ENCODE measurements at regions not wholly inside any gene's neighbourhood (a gene's known extent, or its start where the extent isn't known, plus 50 kb on each side); places are given as distances from the start of the nearest gene placed in this dataset.

- no peak overlapping the region for H3K4me2 ChIP-seq (ENCODE audit: extremely low read depth, insufficient read depth, low read length)
- no peak overlapping the region for H3K4me3 ChIP-seq (replicated peaks in 1 of 4; ENCODE audit: control extremely low read depth in 1 of 4, insufficient read depth in 1 of 4, low read depth in 3 of 4, low read length in 4 of 4)
- no peaks in the 10 kb centered on the region for H3K4me1 ChIP-seq (ENCODE audit: control insufficient read depth, extremely low read depth, insufficient read depth, low read length)
- no peak for TF ChIP-seq EZH2 (IDR thresholded peaks at IDR 0.05; ENCODE audit: low read length, missing control alignments)
- TF ChIP-seq, protein P1, sequence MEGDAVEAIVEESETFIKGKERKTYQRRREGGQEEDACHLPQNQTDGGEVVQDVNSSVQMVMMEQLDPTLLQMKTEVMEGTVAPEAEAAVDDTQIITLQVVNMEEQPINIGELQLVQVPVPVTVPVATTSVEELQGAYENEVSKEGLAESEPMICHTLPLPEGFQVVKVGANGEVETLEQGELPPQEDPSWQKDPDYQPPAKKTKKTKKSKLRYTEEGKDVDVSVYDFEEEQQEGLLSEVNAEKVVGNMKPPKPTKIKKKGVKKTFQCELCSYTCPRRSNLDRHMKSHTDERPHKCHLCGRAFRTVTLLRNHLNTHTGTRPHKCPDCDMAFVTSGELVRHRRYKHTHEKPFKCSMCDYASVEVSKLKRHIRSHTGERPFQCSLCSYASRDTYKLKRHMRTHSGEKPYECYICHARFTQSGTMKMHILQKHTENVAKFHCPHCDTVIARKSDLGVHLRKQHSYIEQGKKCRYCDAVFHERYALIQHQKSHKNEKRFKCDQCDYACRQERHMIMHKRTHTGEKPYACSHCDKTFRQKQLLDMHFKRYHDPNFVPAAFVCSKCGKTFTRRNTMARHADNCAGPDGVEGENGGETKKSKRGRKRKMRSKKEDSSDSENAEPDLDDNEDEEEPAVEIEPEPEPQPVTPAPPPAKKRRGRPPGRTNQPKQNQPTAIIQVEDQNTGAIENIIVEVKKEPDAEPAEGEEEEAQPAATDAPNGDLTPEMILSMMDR (conservative IDR thresholded peaks at IDR 0.05 in 1 of 2, IDR thresholded peaks at IDR 0.05 in 1 of 2; ENCODE audit: low read depth in 1 of 2, low read length in 2 of 2): no peak
- H3K9me3 ChIP-seq (ENCODE audit: control insufficient read depth, insufficient read depth, low read depth, low read length): no peaks in the 10 kb centered on the region
- no peaks in the 10 kb centered on the region for H3K27me3 ChIP-seq (ENCODE audit: control insufficient read depth, insufficient read depth, low read length)
- no peak overlapping the region for H3K9ac ChIP-seq (ENCODE audit: insufficient read depth, low read length)
- H3K36me3 ChIP-seq (ENCODE audit: control insufficient read depth, insufficient read depth, low read length): no peaks in the 10 kb centered on the region
- no peaks in the 10 kb centered on the region for H4K20me1 ChIP-seq (ENCODE audit: control insufficient read depth, extremely low read depth, insufficient read depth, low read length)
- H3K27ac ChIP-seq (ENCODE audit: insufficient read depth, low read length): no peak overlapping the region
- H2AFZ ChIP-seq (ENCODE audit: low read length): no peak overlapping the region
- no peak for DNase-seq (ENCODE audit: low read depth in 2 of 2)
- H3K79me2 ChIP-seq (ENCODE audit: control insufficient read depth, insufficient read depth, low read length): no peaks in the 10 kb centered on the region
Measured at GRCh38 chr2:204081487-204082425, 145.2 kb downstream of the ICOS start.

GRCh38 chr2:204086167-204086566 lies 149.6 kb downstream of the ICOS start:
- no peaks in the 10 kb centered on the region for H3K36me3 ChIP-seq (ENCODE audit: control insufficient read depth, insufficient read depth, low read length)
- TF ChIP-seq, protein P1 (conservative IDR thresholded peaks at IDR 0.05 in 1 of 2, IDR thresholded peaks at IDR 0.05 in 1 of 2; ENCODE audit: low read depth in 1 of 2, low read length in 2 of 2): no peak
- TF ChIP-seq EZH2 (IDR thresholded peaks at IDR 0.05; ENCODE audit: low read length, missing control alignments): no peak
- H3K9me3 ChIP-seq (ENCODE audit: control insufficient read depth, insufficient read depth, low read depth, low read length): no peaks in the 10 kb centered on the region
- H4K20me1 ChIP-seq (ENCODE audit: control insufficient read depth, extremely low read depth, insufficient read depth, low read length): no peaks in the 10 kb centered on the region
- H3K9ac ChIP-seq (ENCODE audit: insufficient read depth, low read length): no peak overlapping the region
- no peak for DNase-seq (ENCODE audit: low read depth in 2 of 2)
- no peak overlapping the region for H3K4me3 ChIP-seq (replicated peaks in 1 of 4; ENCODE audit: control extremely low read depth in 1 of 4, insufficient read depth in 1 of 4, low read depth in 3 of 4, low read length in 4 of 4)
- H2AFZ ChIP-seq (ENCODE audit: low read length): no peak overlapping the region
- H3K79me2 ChIP-seq (ENCODE audit: control insufficient read depth, insufficient read depth, low read length): no peaks in the 10 kb centered on the region
- H3K4me2 ChIP-seq (ENCODE audit: extremely low read depth, insufficient read depth, low read length): no peak overlapping the region
- no peak overlapping the region for H3K27ac ChIP-seq (ENCODE audit: insufficient read depth, low read length)
- H3K4me1 ChIP-seq (ENCODE audit: control insufficient read depth, extremely low read depth, insufficient read depth, low read length): no peaks in the 10 kb centered on the region
- H3K27me3 ChIP-seq (ENCODE audit: control insufficient read depth, insufficient read depth, low read length): no peaks in the 10 kb centered on the region

DNA sequence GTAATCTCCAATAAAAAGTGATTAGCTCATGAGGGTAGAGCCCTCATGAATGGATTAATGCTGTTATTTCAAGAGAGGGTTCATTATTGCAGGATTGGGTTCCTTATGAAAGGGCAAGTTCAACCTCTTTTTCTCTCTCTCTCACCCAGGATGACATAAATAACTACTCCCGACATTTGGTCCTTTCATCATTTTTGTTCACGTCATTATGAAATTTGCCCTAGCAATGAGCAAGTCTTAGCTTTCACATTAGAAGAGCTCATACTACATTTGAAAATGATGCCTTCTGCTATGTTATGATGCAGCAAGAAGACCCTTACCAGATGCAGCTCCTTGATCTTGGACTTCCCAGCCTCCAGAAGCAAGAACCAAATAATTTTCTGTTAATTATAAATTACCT lies 152.5 kb downstream of the ICOS start:
- no peak overlapping the region for H3K9ac ChIP-seq (ENCODE audit: insufficient read depth, low read length)
- H3K9me3 ChIP-seq (ENCODE audit: control insufficient read depth, insufficient read depth, low read depth, low read length): no peaks in the 10 kb centered on the region

More for the DNA sequence above, 152.5 kb downstream of the ICOS start:
- Histone ChIP-seq H3K27me3 (ENCODE audit: control insufficient read depth, insufficient read depth, low read length) (no peaks in the 10 kb centered on the region), H3K4me2 (ENCODE audit: extremely low read depth, insufficient read depth, low read length) (no peak overlapping the region), H3K79me2 (ENCODE audit: control insufficient read depth, insufficient read depth, low read length) (no peaks in the 10 kb centered on the region), H3K4me1 (ENCODE audit: control insufficient read depth, extremely low read depth, insufficient read depth, low read length) (no peaks in the 10 kb centered on the region), H3K36me3 (ENCODE audit: control insufficient read depth, insufficient read depth, low read length) (no peaks in the 10 kb centered on the region), H3K4me3 (replicated peaks in 1 of 4; ENCODE audit: control extremely low read depth in 1 of 4, insufficient read depth in 1 of 4, low read depth in 3 of 4, low read length in 4 of 4) (no peak overlapping the region), H3K27ac (ENCODE audit: insufficient read depth, low read length) (no peak overlapping the region), H2AFZ (ENCODE audit: low read length) (no peak overlapping the region), H4K20me1 (ENCODE audit: control insufficient read depth, extremely low read depth, insufficient read depth, low read length) (no peaks in the 10 kb centered on the region)
- no peak for TF ChIP-seq EZH2 (IDR thresholded peaks at IDR 0.05; ENCODE audit: low read length, missing control alignments)
- TF ChIP-seq, protein P1 (conservative IDR thresholded peaks at IDR 0.05 in 1 of 2, IDR thresholded peaks at IDR 0.05 in 1 of 2; ENCODE audit: low read depth in 1 of 2, low read length in 2 of 2): no peak
- DNase-seq (ENCODE audit: low read depth in 2 of 2): no peak
